ENCODE measurements at regions not wholly inside any gene's neighbourhood (a gene's known extent, or its start where the extent isn't known, plus 50 kb on each side); places are given as distances from the start of the nearest gene placed in this dataset.

- no peak for TF ChIP-seq EZH2 (IDR thresholded peaks at IDR 0.05; ENCODE audit: borderline replicate concordance, low read depth, low read length, severe bottlenecking)
- TF ChIP-seq CTCF (IDR thresholded peaks at IDR 0.05; ENCODE audit: borderline replicate concordance, extremely low read depth, low read length, poor library complexity, severe bottlenecking) = no peak
These were observed 263.4 kb upstream of the PITX2 start for GRCh38 chr4:110886270-110886669.

All from DND-41 (cell line).